ENCODE measurements at regions not wholly inside any gene's neighbourhood (a gene's known extent, or its start where the extent isn't known, plus 50 kb on each side); places are given as distances from the start of the nearest gene placed in this dataset.

- TF ChIP-seq CTCF (IDR thresholded peaks at IDR 0.05) = no peak
- peaks cover 39% of the 10 kb centered on the region for H3K9me3 Mint-ChIP-seq
Observed at GRCh38 chr2:221642447-221642846, 70.3 kb upstream of the EPHA4 start.

DNA sequence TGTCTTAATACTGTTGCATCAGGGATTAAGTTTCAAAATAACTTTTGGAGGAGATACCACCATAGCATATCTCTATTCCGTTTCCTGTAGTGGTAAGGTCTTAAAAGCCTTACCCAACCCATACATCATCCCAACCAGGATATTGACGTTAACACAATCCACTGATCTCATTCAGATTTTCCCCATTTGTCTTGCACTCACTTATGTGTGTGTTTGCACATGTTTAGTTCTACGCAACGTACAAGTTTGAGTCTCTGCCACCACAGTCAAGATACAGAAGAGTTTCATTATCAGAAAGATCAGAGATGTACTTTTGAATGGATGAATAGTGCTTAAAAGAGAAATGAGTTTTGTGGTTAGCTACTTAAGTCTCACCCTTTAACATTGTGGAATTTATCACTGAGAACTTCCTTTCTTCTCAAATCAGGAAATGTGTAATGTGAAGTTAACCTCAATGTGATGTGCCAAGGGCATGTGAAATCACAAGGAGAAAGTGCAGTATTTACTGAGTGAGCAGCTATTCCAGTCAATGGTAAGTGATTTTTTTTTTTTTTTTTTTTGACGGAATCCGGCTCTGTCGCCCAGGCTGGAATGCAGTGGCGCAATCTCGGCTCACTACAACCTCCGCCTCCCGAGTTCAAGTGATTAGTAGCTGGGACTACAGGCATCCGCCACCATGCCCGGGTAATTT, 69.2 kb upstream of the EPHA4 start:
- Mint-ChIP-seq H3K27me3 (ENCODE audit: low read depth, poor library complexity) (no peaks in the 10 kb centered on the region), H3K27ac (no peak overlapping the region), H3K4me3 (no peak overlapping the region), H3K9me3 (peaks cover 28% of the 10 kb centered on the region), H3K4me1 (no peaks in the 10 kb centered on the region), H3K36me3 (ENCODE audit: low read depth) (no peaks in the 10 kb centered on the region)
- no peak for TF ChIP-seq CTCF (IDR thresholded peaks at IDR 0.05)
- no peak for DNase-seq

More at GRCh38 chr2:221642447-221642846, 70.3 kb upstream of the EPHA4 start:
- no peaks in the 10 kb centered on the region for H3K36me3 Mint-ChIP-seq (ENCODE audit: low read depth)
- no peak for DNase-seq
- H3K27me3 Mint-ChIP-seq (ENCODE audit: low read depth, poor library complexity) = no peaks in the 10 kb centered on the region
- H3K27ac Mint-ChIP-seq = no peak overlapping the region
- H3K4me1 Mint-ChIP-seq = no peaks in the 10 kb centered on the region
- H3K4me3 Mint-ChIP-seq = no peak overlapping the region

DNA sequence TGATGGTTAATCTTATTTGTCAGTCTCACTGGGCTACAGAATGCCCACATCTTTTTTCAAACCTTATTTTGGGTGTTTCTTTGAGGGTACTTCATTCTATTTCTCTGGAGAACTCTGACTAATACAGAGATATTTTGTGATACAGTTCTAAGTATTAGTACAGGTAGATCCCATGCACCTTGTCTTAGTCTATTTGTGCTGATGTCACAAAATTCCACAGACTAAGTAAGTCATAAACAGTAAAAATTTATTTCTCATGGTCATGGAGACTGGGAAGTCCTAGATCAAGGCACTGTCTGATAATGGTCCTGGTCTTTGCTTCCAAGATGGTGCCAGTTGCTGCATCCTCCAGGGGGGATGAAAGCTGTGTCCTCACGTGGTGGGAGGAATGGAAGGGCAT, 68.6 kb upstream of the EPHA4 start:
- no peak overlapping the region for H3K27ac Mint-ChIP-seq
- no peaks in the 10 kb centered on the region for H3K27me3 Mint-ChIP-seq (ENCODE audit: low read depth, poor library complexity)
- no peak for DNase-seq
- H3K9me3 Mint-ChIP-seq = peaks cover 23% of the 10 kb centered on the region
- H3K36me3 Mint-ChIP-seq (ENCODE audit: low read depth) = no peaks in the 10 kb centered on the region
- no peak overlapping the region for H3K4me3 Mint-ChIP-seq
- H3K4me1 Mint-ChIP-seq = no peaks in the 10 kb centered on the region
- no peak for TF ChIP-seq CTCF (IDR thresholded peaks at IDR 0.05)

GRCh38 chr2:221637851-221638250, 65.7 kb upstream of the EPHA4 start:
- H3K27me3 Mint-ChIP-seq (ENCODE audit: low read depth, poor library complexity) = no peaks in the 10 kb centered on the region
- no peak overlapping the region for H3K27ac Mint-ChIP-seq
- no peak overlapping the region for H3K4me3 Mint-ChIP-seq
- no peak for DNase-seq
- H3K4me1 Mint-ChIP-seq = no peaks in the 10 kb centered on the region
- TF ChIP-seq CTCF (IDR thresholded peaks at IDR 0.05) = no peak
- peaks cover 10% of the 10 kb centered on the region for H3K9me3 Mint-ChIP-seq
- H3K36me3 Mint-ChIP-seq (ENCODE audit: low read depth) = no peaks in the 10 kb centered on the region

DNA sequence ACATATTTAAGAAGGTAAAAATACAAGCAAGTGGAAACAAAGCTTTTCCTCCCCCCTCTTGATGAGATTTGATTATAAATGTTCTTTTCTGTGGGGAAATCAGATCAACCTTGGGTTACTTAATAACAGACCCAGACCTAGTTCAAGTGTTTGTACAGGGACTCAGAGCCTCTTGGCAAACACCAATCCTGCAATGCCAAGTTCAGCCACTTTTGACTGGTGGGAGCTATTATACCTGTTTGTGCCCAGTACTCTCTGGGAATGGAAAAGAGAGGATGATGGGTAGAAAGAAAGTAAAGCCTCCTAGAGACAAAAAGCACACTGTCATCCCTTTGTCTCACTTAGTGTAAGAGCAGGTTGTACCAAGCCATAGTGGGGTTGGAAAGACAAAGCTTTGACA, 63.8 kb upstream of the EPHA4 start:
- Mint-ChIP-seq H3K4me1 (no peaks in the 10 kb centered on the region), H3K4me3 (no peak overlapping the region), H3K27ac (no peak overlapping the region), H3K9me3 (no peaks in the 10 kb centered on the region), H3K27me3 (ENCODE audit: low read depth, poor library complexity) (no peaks in the 10 kb centered on the region), H3K36me3 (ENCODE audit: low read depth) (no peaks in the 10 kb centered on the region)
- no peak for DNase-seq
- no peak for TF ChIP-seq CTCF (IDR thresholded peaks at IDR 0.05)

GRCh38 chr2:221629468-221629867, 57.4 kb upstream of the EPHA4 start:
- H3K36me3 Mint-ChIP-seq (ENCODE audit: low read depth) = no peaks in the 10 kb centered on the region
- TF ChIP-seq CTCF (IDR thresholded peaks at IDR 0.05) = no peak
- H3K27me3 Mint-ChIP-seq (ENCODE audit: low read depth, poor library complexity) = no peaks in the 10 kb centered on the region
- H3K9me3 Mint-ChIP-seq = no peaks in the 10 kb centered on the region
- H3K4me3 Mint-ChIP-seq = no peak overlapping the region
- H3K27ac Mint-ChIP-seq = no peak overlapping the region
- DNase-seq = no peak
- peaks cover 9% of the 10 kb centered on the region for H3K4me1 Mint-ChIP-seq
